ENCODE measurements at regions not wholly inside any gene's neighbourhood (a gene's known extent, or its start where the extent isn't known, plus 50 kb on each side); places are given as distances from the start of the nearest gene placed in this dataset.

GRCh38 chr15:58292751-58293175 is 139.0 kb upstream of the LIPC start:
- 95 to 96% (median 95%) methylated on average over 3 of the region's 3 CpGs for WGBS, 3 donors
- no peak overlapping the region for H3K27ac ChIP-seq (ENCODE audit: low read depth, low read length)

GRCh38 chr15:58293622-58294550 is 137.9 kb upstream of the LIPC start:
- 63 to 91% (median 89%) methylated on average over 8 of the region's 8 CpGs for WGBS, 3 donors

GRCh38 chr15:58294681-58295254 is 137.0 kb upstream of the LIPC start:
- 42 to 77% (median 61%) methylated on average over 2 of the region's 2 CpGs for WGBS, 3 donors
- H3K27ac ChIP-seq (ENCODE audit: low read depth, low read length), result no peak overlapping the region

More at GRCh38 chr15:58293622-58294550, 137.9 kb upstream of the LIPC start:
- H3K27ac ChIP-seq (ENCODE audit: low read depth, low read length), result no peak overlapping the region

DNA sequence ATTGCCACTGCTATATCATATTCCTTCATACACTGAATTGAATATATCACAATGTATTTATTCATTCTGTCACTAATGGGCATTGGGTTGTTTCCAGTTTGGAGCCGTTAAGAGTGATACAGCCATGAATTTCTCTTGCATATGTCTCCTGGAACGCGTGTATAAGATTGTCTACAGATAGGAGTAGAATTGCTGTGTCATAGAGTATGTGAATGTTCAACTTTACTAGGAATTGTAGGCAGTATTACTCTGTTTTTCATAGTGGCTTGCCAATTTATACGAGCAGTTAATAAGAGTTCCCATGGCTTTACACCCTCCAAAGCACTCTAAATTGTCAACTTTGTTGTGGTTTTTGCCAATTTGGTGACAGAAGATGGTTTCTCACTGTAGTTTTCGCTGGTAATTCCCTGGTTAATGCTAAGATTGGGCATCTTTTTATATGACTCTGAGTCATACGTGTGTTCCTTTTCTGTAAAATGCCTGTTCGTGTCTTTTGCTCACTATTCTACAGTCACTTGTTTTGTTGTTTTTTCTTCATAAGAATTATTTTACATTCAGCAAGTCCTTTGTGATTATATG is 136.1 kb upstream of the LIPC start:
- no peak overlapping the region for H3K27ac ChIP-seq (ENCODE audit: low read depth, low read length)
- 74 to 87% (median 83%) methylated on average over 7 of the region's 7 CpGs for WGBS, 3 donors

GRCh38 chr15:58296276-58296675 is 135.5 kb upstream of the LIPC start:
- WGBS, 3 donors, result 48 to 75% (median 63%) methylated on average over 2 of the region's 2 CpGs
- no peak overlapping the region for H3K27ac ChIP-seq (ENCODE audit: low read depth, low read length)

DNA sequence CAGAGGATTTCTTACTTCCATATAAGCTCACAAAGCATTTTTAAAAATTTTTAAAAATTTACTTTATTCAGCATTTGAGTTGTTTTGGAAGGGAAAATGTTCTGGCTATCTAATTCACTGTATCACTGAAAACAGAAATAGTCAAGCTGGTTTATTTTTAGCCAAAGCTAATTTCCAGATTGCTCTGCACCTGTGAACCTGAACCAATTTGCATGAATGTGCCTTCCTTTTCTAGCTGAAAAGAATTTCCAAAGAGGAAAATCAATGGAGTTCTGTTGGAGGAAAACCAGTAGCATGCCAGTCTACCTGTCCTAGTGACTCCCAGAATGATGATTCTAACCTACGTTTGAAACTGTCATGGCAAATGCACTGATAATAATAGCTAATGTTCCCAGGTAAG is 134.2 kb upstream of the LIPC start:
- H3K27ac ChIP-seq (ENCODE audit: low read depth, low read length), result no peak overlapping the region
- WGBS, 3 donors, result 56 to 94% (median 93%) methylated on average over 1 of the region's 1 CpG

- WGBS, 3 donors, result 76 to 81% (median 76%) methylated on average over 10 of the region's 10 CpGs
- H3K27ac ChIP-seq (ENCODE audit: low read depth, low read length), result no peak overlapping the region
These were observed 132.6 kb upstream of the LIPC start for GRCh38 chr15:58298879-58299850.

- WGBS, 3 donors, result 79 to 85% (median 81%) methylated on average over 1 of the region's 1 CpG
These were observed 129.0 kb upstream of the LIPC start for GRCh38 chr15:58302832-58303231.

DNA sequence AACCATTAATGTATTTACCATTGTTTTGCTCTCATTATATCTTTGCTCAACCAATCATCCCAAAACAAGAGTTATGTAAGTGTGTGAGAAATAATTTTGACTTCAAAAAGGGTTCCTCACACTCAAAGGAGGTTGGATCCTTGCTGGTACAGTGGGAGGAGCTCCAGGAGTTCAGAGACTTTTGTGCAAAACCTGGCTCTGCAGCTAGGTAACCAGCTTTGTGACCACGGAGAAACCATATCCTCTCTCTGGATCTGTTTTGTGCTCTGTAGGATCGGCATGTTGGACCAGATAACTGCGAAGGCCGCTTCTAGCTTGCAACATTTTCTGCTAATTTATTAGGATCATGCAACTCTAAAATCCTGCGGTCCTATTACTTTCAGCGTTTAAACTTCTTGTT is 128.6 kb upstream of the LIPC start:
- H3K27ac ChIP-seq (ENCODE audit: low read depth, low read length), result no peak overlapping the region
- 85 to 88% (median 86%) methylated on average over 6 of the region's 6 CpGs for WGBS, 3 donors

More at GRCh38 chr15:58302832-58303231, 129.0 kb upstream of the LIPC start:
- no peak overlapping the region for H3K27ac ChIP-seq (ENCODE audit: low read depth, low read length)

GRCh38 chr15:58306591-58307312 is 125.0 kb upstream of the LIPC start:
- no peak overlapping the region for H3K27ac ChIP-seq (ENCODE audit: low read depth, low read length)
- WGBS, 3 donors, result 72 to 81% (median 72%) methylated on average over 4 of the region's 4 CpGs

- no peak overlapping the region for H3K27ac ChIP-seq (ENCODE audit: low read depth, low read length)
- 60 to 67% (median 62%) methylated on average over 6 of the region's 6 CpGs for WGBS, 3 donors
These were observed 124.4 kb upstream of the LIPC start for GRCh38 chr15:58307313-58307961.

- WGBS, 3 donors, result 85 to 96% (median 94%) methylated on average over 10 of the region's 10 CpGs
- no peak overlapping the region for H3K27ac ChIP-seq (ENCODE audit: low read depth, low read length)
These were observed 122.9 kb upstream of the LIPC start for GRCh38 chr15:58308742-58309355.

GRCh38 chr15:58309963-58310928 is 121.5 kb upstream of the LIPC start:
- H3K27ac ChIP-seq (ENCODE audit: low read depth, low read length), result no peak overlapping the region
- 75 to 83% (median 78%) methylated on average over 20 of the region's 20 CpGs for WGBS, 3 donors

DNA sequence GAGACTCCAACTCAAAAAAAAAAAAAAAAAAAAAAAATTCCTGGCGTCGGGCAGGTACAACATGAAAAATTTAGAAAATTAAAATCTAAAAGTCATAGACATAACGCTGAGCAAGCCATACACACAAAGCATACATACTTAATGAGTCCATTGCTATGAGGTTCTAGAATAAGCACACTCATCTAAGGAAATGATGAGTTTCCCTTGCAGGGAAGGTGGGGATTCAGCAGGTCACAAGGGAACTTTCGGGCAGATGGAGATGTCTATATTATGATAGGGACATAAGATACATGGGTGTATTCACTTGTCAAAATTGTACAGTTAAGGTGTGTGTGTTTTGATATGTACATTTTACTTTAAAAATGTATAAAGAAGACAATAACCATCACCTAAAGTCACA is 120.2 kb upstream of the LIPC start:
- no peak overlapping the region for H3K27ac ChIP-seq (ENCODE audit: low read depth, low read length)
- WGBS, 3 donors, result 92 to 96% (median 94%) methylated on average over 4 of the region's 4 CpGs

GRCh38 chr15:58312031-58312430 is 119.8 kb upstream of the LIPC start:
- no peak overlapping the region for H3K27ac ChIP-seq (ENCODE audit: low read depth, low read length)
- 60 to 90% (median 89%) methylated on average over 5 of the region's 5 CpGs for WGBS, 3 donors

GRCh38 chr15:58313304-58313703 is 118.5 kb upstream of the LIPC start:
- WGBS, 3 donors, result 83 to 88% (median 84%) methylated on average over 5 of the region's 5 CpGs
- no peak overlapping the region for H3K27ac ChIP-seq (ENCODE audit: low read depth, low read length)

All from adipose tissue (tissue), 3 donors.